ENCODE measurements at regions not wholly inside any gene's neighbourhood (a gene's known extent, or its start where the extent isn't known, plus 50 kb on each side); places are given as distances from the start of the nearest gene placed in this dataset.

DNA sequence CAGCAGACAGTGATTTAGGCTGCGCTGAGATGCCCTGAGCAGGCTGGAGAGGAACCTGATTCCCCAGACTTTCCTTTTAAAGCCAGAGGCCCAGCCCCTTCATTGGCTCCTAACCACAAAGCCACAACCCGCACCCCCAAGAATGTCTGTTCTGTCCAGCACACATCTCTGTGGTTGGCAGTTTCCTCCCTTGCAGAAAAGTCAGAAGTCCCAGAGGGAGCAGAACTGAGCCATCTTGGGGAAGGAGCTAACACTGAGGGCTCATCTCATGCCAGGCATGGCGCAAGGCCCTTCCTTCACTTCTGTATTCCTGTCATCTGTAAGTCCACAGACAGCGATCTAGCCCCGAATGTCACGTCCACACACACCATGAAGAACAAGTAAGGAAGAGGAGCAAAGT lies 97.1 kb upstream of the SYT13 start:
- no peak for TF ChIP-seq CTCF (IDR thresholded peaks at IDR 0.05; ENCODE audit: control insufficient read depth, insufficient read depth, low read depth, low read length, missing control alignments)
- DNase-seq (ENCODE audit: low read depth), result peak; percentile 62
- H3K4me3 ChIP-seq (ENCODE audit: control insufficient read depth, low read depth, low read length), result no peak overlapping the region

DNA sequence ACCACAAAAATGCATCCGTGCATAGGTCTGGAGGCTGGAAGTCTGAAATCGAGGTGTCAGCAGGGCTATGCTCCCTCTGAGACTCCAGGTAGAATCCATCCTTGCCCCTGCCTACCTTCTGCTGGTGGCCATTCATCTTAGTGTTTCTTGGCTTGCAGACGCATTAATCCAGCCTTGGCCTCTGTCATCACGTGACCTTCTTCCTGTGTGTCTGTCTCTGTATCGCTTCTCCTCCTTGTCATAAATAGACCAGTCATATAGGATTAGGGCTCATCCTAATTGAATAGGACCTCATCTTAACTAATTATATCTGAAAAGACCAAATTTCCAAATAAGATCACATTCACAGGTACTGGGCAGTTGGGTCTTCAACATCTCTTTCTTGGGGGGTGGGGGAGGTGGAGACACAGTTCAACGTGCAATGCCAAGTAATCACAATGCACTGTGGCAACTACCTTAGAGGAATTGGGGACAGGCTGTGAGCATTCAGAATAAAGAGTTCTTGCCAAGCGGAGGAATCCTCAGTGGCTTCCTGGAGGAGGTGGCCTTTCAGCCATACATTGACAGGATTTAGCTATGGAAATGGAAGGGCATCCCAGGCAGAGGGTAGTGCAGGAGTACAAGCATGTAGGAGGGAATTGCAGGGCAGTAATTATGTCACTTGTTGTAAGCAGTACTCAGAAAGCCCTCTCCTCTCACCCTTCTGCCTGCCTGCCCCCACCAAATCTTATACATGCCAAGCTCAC lies 96.2 kb upstream of the SYT13 start:
- DNase-seq (ENCODE audit: low read depth), result no peak
- no peak for TF ChIP-seq CTCF (IDR thresholded peaks at IDR 0.05; ENCODE audit: control insufficient read depth, insufficient read depth, low read depth, low read length, missing control alignments)
- no peak overlapping the region for H3K4me3 ChIP-seq (ENCODE audit: control insufficient read depth, low read depth, low read length)

- H3K4me3 ChIP-seq (ENCODE audit: control insufficient read depth, low read depth, low read length), result no peak overlapping the region
- TF ChIP-seq CTCF (IDR thresholded peaks at IDR 0.05; ENCODE audit: control insufficient read depth, insufficient read depth, low read depth, low read length, missing control alignments), result no peak
- DNase-seq (ENCODE audit: low read depth), result no peak
Observed at GRCh38 chr11:45379162-45379863, 93.2 kb upstream of the SYT13 start.

- no peak overlapping the region for H3K4me3 ChIP-seq (ENCODE audit: control insufficient read depth, low read depth, low read length)
- no peak for DNase-seq (ENCODE audit: low read depth)
- TF ChIP-seq CTCF (IDR thresholded peaks at IDR 0.05; ENCODE audit: control insufficient read depth, insufficient read depth, low read depth, low read length, missing control alignments), result no peak
Observed at GRCh38 chr11:45378516-45378915, 92.4 kb upstream of the SYT13 start.

- H3K4me3 ChIP-seq (ENCODE audit: control insufficient read depth, low read depth, low read length), result no peak overlapping the region
- no peak for TF ChIP-seq CTCF (IDR thresholded peaks at IDR 0.05; ENCODE audit: control insufficient read depth, insufficient read depth, low read depth, low read length, missing control alignments)
- DNase-seq (ENCODE audit: low read depth), result no peak
Observed at GRCh38 chr11:45374653-45375059, 88.5 kb upstream of the SYT13 start.

DNA sequence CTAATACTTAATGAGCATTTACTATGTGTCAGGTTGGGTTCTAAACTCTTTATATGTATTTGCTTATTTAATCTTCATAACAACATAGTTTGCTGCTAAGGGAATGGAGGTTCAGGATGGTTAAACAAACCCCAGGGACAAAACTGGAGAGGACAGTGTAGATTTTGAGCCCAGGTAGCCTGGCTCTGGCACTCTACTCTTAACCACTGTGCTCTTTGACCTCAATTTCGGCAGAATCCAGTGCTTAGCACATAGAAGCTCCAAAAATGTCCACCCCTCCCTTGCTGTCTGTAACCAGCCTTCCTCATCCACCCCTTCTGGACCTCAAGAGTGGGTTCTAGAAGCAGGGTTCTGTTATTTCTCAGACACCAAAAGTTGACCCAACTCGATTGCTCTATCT lies 88.0 kb upstream of the SYT13 start:
- no peak for DNase-seq (ENCODE audit: low read depth)
- no peak overlapping the region for H3K4me3 ChIP-seq (ENCODE audit: control insufficient read depth, low read depth, low read length)
- no peak for TF ChIP-seq CTCF (IDR thresholded peaks at IDR 0.05; ENCODE audit: control insufficient read depth, insufficient read depth, low read depth, low read length, missing control alignments)

All from AG09309 (cell line).